ENCODE measurements at regions not wholly inside any gene's neighbourhood (a gene's known extent, or its start where the extent isn't known, plus 50 kb on each side); places are given as distances from the start of the nearest gene placed in this dataset.

DNA sequence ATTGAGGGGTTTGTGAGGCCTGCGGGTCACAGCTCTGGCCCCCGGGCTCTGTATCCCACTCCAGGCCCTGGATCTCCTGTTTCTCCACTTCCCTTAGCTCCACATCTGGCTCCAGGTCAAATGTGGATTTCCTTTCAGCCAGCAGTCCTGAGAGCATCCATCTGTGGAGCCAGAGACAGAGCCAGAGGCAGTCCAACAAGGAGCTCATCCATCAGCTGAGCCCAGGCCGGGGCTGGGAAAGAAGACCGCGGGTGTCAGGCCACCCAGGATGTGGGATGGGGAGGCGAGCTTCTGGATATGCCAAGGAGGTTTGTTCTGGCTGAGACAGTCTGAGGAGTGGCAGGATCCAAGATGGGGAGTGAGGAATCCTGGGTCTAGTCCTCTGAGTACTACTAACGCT, 91.7 kb downstream of the EFNB1 start:
- DNase-seq (ENCODE audit: low read depth), result no peak
- no peak overlapping the region for H3K4me3 ChIP-seq (ENCODE audit: control insufficient read depth, low read depth, low read length)
- TF ChIP-seq, protein P1, sequence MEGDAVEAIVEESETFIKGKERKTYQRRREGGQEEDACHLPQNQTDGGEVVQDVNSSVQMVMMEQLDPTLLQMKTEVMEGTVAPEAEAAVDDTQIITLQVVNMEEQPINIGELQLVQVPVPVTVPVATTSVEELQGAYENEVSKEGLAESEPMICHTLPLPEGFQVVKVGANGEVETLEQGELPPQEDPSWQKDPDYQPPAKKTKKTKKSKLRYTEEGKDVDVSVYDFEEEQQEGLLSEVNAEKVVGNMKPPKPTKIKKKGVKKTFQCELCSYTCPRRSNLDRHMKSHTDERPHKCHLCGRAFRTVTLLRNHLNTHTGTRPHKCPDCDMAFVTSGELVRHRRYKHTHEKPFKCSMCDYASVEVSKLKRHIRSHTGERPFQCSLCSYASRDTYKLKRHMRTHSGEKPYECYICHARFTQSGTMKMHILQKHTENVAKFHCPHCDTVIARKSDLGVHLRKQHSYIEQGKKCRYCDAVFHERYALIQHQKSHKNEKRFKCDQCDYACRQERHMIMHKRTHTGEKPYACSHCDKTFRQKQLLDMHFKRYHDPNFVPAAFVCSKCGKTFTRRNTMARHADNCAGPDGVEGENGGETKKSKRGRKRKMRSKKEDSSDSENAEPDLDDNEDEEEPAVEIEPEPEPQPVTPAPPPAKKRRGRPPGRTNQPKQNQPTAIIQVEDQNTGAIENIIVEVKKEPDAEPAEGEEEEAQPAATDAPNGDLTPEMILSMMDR (IDR thresholded peaks at IDR 0.05; ENCODE audit: control insufficient read depth, insufficient read depth, low read depth, low read length, missing control alignments), result no peak

DNA sequence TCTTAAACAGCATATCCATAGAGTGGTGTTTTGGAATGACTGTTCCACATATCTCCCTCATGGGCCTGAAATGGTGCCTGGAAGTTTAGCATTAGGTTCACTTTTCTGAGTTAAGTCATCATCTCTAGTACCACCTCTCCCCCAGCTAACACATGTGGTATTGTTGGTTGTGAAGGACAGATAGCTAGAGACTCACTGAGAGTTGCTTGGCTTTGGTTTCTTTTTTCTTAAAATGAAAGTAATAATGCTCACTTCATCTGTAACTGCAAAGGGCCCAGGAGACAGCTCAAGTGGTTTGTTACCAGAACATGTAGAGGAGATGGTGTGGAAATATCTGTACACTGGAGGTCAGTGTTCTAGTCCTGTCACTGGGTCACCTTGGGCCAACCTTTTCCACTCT, 90.9 kb downstream of the EFNB1 start:
- H3K4me3 ChIP-seq (ENCODE audit: control insufficient read depth, low read depth, low read length), result no peak overlapping the region
- DNase-seq (ENCODE audit: low read depth), result no peak
- TF ChIP-seq, protein P1 (IDR thresholded peaks at IDR 0.05; ENCODE audit: control insufficient read depth, insufficient read depth, low read depth, low read length, missing control alignments), result no peak

DNA sequence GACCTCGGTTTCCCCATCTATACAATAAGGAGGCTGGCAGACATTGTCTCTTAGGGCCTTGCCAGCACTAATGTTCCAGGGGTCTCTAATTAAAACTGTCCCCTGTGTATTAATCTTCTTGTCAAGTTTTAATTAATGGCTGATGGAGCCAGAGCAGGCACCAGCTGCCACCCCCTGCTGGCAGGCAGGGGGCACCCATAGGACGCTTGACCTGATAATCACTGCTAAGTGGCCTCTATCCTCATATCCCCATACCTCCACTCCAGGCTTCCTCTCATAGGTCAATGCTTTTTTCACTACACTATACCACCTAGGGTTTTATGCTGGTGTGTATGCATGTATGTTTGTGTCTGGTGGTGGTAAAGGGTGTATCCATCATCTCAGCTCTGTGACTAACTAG, 89.4 kb downstream of the EFNB1 start:
- no peak for DNase-seq (ENCODE audit: low read depth)
- TF ChIP-seq, protein P1 (IDR thresholded peaks at IDR 0.05; ENCODE audit: control insufficient read depth, insufficient read depth, low read depth, low read length, missing control alignments), result peak; percentile 1
- no peak overlapping the region for H3K4me3 ChIP-seq (ENCODE audit: control insufficient read depth, low read depth, low read length)

DNA sequence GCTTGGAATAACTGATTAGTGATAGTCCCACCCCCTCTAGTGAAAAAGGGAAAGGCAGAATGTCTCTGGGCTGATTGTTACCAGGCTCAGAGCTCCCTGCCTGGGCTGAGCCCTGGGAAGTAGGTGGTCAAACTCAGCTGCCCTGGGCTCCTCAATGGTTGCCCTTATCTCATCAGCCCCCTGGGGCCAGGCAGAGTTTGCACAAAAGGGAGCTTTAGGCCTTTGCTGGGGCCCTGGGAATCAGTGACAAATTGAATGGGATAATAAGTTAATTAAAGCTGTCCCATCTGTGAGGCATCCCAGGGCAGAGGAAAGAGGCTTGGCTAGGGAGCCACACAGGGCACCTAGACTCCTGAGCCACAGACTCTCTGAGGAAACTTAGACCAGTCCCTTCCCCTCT, 89.0 kb downstream of the EFNB1 start:
- TF ChIP-seq, protein P1 (IDR thresholded peaks at IDR 0.05; ENCODE audit: control insufficient read depth, insufficient read depth, low read depth, low read length, missing control alignments), result no peak
- no peak for DNase-seq (ENCODE audit: low read depth)
- H3K4me3 ChIP-seq (ENCODE audit: control insufficient read depth, low read depth, low read length), result no peak overlapping the region

DNA sequence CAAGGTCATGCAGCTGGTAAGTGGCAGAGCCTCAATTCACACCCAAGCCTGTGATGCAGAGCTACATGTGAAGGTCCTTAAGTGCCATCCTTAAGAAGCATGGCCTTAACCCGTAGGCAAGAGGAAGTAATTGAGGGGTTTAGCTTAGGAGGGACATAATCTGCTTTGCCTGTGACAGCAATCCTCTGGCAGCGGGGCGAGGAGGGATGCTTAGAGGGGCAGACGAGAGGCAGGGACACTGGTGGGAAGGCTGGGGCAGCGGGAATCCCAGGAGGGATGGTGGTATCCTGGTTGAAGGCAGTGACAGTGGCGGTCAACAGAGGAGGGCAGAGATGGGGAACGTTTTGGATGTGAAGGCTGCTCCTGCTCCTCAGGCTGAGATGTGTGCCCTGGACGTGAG, 88.1 kb downstream of the EFNB1 start:
- H3K4me3 ChIP-seq (ENCODE audit: control insufficient read depth, low read depth, low read length), result no peak overlapping the region
- DNase-seq (ENCODE audit: low read depth), result no peak
- TF ChIP-seq, protein P1 (IDR thresholded peaks at IDR 0.05; ENCODE audit: control insufficient read depth, insufficient read depth, low read depth, low read length, missing control alignments), result no peak

DNA sequence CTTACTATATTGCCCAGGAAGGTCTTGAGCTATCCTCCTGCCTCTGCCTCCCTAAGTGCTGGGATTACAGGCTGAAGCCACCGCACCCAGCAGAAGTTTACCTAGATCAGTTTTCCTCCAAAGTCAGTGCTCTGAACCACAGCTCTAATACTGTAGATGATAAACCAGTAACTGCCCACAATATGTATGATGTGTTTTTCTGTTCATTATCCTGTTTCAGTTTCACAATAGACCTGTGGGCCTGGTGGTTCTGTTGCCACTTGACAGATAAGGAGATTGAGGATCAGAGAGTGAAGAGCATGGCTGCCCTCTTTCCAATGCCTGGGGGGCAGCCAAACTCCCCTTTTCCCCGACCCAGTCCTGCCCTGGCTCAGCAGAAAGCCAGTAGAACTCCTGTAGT, 87.0 kb downstream of the EFNB1 start:
- DNase-seq (ENCODE audit: low read depth), result no peak
- H3K4me3 ChIP-seq (ENCODE audit: control insufficient read depth, low read depth, low read length), result no peak overlapping the region

More for the DNA sequence above, 87.0 kb downstream of the EFNB1 start:
- TF ChIP-seq, protein P1 (IDR thresholded peaks at IDR 0.05; ENCODE audit: control insufficient read depth, insufficient read depth, low read depth, low read length, missing control alignments), result no peak

All from AG09309 (cell line).